ENCODE measurements at regions not wholly inside any gene's neighbourhood (a gene's known extent, or its start where the extent isn't known, plus 50 kb on each side); places are given as distances from the start of the nearest gene placed in this dataset.

DNA sequence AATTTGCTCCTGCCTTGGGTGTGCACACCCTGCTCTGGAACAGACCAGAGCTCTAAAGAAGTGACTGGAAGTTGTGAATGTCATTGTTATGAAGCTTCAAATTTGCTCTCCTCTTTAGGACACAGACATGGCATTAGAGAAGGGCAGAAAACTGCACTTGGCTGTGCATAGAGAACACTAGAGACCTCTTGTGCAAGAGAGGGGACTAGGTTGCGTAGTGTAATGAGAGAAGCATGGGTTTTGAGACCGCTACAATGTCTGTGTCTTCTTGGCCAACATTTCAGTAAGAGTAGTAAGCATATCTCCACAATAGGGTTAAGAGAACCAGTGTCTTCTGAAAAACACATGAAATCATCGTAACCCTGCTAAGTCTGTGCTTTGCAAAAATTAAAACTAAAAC lies 423.3 kb downstream of the SPRY2 start:
- TF ChIP-seq POLR2A (IDR thresholded peaks at IDR 0.05), result no peak
- TF ChIP-seq, protein P1, sequence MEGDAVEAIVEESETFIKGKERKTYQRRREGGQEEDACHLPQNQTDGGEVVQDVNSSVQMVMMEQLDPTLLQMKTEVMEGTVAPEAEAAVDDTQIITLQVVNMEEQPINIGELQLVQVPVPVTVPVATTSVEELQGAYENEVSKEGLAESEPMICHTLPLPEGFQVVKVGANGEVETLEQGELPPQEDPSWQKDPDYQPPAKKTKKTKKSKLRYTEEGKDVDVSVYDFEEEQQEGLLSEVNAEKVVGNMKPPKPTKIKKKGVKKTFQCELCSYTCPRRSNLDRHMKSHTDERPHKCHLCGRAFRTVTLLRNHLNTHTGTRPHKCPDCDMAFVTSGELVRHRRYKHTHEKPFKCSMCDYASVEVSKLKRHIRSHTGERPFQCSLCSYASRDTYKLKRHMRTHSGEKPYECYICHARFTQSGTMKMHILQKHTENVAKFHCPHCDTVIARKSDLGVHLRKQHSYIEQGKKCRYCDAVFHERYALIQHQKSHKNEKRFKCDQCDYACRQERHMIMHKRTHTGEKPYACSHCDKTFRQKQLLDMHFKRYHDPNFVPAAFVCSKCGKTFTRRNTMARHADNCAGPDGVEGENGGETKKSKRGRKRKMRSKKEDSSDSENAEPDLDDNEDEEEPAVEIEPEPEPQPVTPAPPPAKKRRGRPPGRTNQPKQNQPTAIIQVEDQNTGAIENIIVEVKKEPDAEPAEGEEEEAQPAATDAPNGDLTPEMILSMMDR (IDR thresholded peaks at IDR 0.05), result no peak

All from transverse colon (tissue), 3 donors.